Body of pancreas (tissue), 4 donors: ENCODE measurements at regions not wholly inside any gene's neighbourhood (a gene's known extent, or its start where the extent isn't known, plus 50 kb on each side); places are given as distances from the start of the nearest gene placed in this dataset.
A peak's percentile ranks its signal among the peaks of the same experiment; 100 is the strongest.

Experiments used
- ATAC-seq: fragments of 150-250 bp; one replicate; pipeline ENCODE4 v1.9.1; 2016
- DNase-seq, 4 donors: peaks; one replicate each; pipeline ENCODE4 v3.0.0-alpha.2; 2019
- H3K27ac ChIP-seq, 4 donors: fragments of 200-600 bp; sonication (generic); 1 replicate in 3 of 4; 2 replicates in 1 of 4; pipeline versions ENCODE4 v1.5.1 to v1.6.1; 2016 to 2019; ENCODE audit warnings: mild to moderate bottlenecking in 1 of 4, mixed read lengths in 1 of 4, moderate library complexity in 1 of 4
- H3K27me3 ChIP-seq, 2 donors: fragments of 200-600 bp; sonication (generic); one replicate each; pipeline ENCODE4 v1.6.0; 2016; ENCODE audit warnings: mild to moderate bottlenecking in 1 of 2
- H3K36me3 ChIP-seq, 2 donors: fragments of 200-600 bp; sonication (generic); replicated peaks in 1 of 2; 2 replicates each; pipeline ENCODE4 v1.5.1; 2016; ENCODE audit warnings: low read depth in 2 of 2; ENCODE audit not compliant: insufficient read depth in 1 of 2
- H3K4me1 ChIP-seq: fragments of 200-600 bp; sonication (generic); one replicate; pipeline ENCODE4 v1.6.0; 2016
- H3K4me3 ChIP-seq, 2 donors: fragments of 200-600 bp; sonication (generic); 1 replicate in 1 of 2; 2 replicates in 1 of 2; pipeline ENCODE4 v1.5.1; 2016 to 2019
- H3K9me3 ChIP-seq, 3 donors: fragments of 200-600 bp; sonication (generic); 1 replicate in 2 of 3; 2 replicates in 1 of 3; pipeline ENCODE4 v1.5.1; 2016
- CTCF ChIP-seq, 7 experiments: fragments of 450-650 bp in 4 of 7; fragments of 200-600 bp in 3 of 7; sonication (generic) in 3 of 7; IDR thresholded peaks; one replicate each; pipeline ENCODE4 v1.5.1; 2016 to 2019; ENCODE audit warnings: antibody characterized with exemption in 7 of 7
- POLR2A ChIP-seq, 3 donors: fragments of 450-650 bp; IDR thresholded peaks; one replicate each; pipeline ENCODE4 v1.6.1; 2016; ENCODE audit warnings: antibody characterized with exemption in 3 of 3, mild to moderate bottlenecking in 2 of 3
- WGBS, 2 donors: methylation state at CpG; one replicate each; pipeline ENCODE4 v1.1.5; 2017; 5-methylcytosine and 5-hydroxymethylcytosine counted together
- intact Hi-C: fragments of 100-400 bp; cut with DNase I; formaldehyde crosslinking; loops from one replicate; pipeline ENCODE4 v1.15.1; 2023

GRCh38 chrY:7877458-7877857 lies 965.9 kb upstream of the AMELY start:
- Histone ChIP-seq H3K36me3 (no peaks in the 10 kb centered on the region), H3K4me1 (no peaks in the 10 kb centered on the region), H3K27ac (no peak overlapping the region), H3K27me3 (no peaks in the 10 kb centered on the region), H3K4me3 (no peak overlapping the region), H3K9me3 (no peaks in the 10 kb centered on the region)
- DNase-seq (no peak), ATAC-seq (no peak)
- TF ChIP-seq CTCF (IDR thresholded peaks at IDR 0.05) (no peak), POLR2A (IDR thresholded peaks at IDR 0.05) (no peak)
- WGBS, 2 donors: 89 to 100% methylated on average over 1 to 2 of the region's 2 CpGs
- intact Hi-C loops: no loop called here

DNA sequence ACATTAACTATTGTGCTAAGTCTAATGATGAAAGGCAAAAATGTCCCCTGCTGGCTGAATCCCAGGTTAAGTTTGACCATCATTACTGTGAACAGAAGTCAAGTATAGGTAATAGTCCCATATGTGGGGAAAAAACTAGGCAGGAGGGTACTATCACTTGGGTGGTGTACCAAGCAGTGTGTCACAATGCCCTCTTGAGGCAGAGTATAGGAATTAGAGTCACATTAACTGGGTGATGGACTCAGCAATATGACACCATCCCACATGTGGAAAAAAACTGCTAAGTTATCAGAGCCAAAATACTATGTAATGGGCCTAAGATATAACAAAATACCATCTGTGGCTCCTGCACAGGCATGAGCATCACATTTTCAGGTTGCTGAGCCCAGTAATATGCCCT lies 962.5 kb upstream of the AMELY start:
- Histone ChIP-seq H3K4me1 (no peaks in the 10 kb centered on the region), H3K27me3 (no peaks in the 10 kb centered on the region), H3K27ac (no peak overlapping the region), H3K9me3 (no peaks in the 10 kb centered on the region), H3K4me3 (no peak overlapping the region), H3K36me3 (no peaks in the 10 kb centered on the region)
- ATAC-seq (no peak), DNase-seq (no peak)
- peak in 3 of 7 experiments; percentile 20 to 30 (median 27) for TF ChIP-seq CTCF (IDR thresholded peaks at IDR 0.05)
- no peak for TF ChIP-seq POLR2A (IDR thresholded peaks at IDR 0.05)
- intact Hi-C loops: no loop called here

GRCh38 chrY:7871304-7871932 lies 959.9 kb upstream of the AMELY start:
- WGBS, 2 donors: 60 to 82% methylated on average over 3 of the region's 3 CpGs
- no peaks in the 10 kb centered on the region for H3K36me3 ChIP-seq
- no peak overlapping the region for H3K4me3 ChIP-seq
- no peak overlapping the region for H3K27ac ChIP-seq
- no peak for TF ChIP-seq CTCF (IDR thresholded peaks at IDR 0.05)
- no peak for TF ChIP-seq POLR2A (IDR thresholded peaks at IDR 0.05)
- no peaks in the 10 kb centered on the region for H3K27me3 ChIP-seq
- H3K4me1 ChIP-seq: no peaks in the 10 kb centered on the region
- DNase-seq (no peak), ATAC-seq (no peak)
- H3K9me3 ChIP-seq: no peaks in the 10 kb centered on the region
- intact Hi-C loops: no loop called here

GRCh38 chrY:7866976-7867375 lies 955.4 kb upstream of the AMELY start:
- 48 to 50% methylated on average over 2 of the region's 2 CpGs for WGBS, 2 donors

More at GRCh38 chrY:7866976-7867375, 955.4 kb upstream of the AMELY start:
- intact Hi-C loops: no loop called here
- no peak for DNase-seq
- ATAC-seq: no peak
- H3K27me3 ChIP-seq: no peaks in the 10 kb centered on the region
- no peak overlapping the region for H3K27ac ChIP-seq
- H3K9me3 ChIP-seq: no peaks in the 10 kb centered on the region
- H3K4me3 ChIP-seq: no peak overlapping the region
- no peaks in the 10 kb centered on the region for H3K4me1 ChIP-seq
- H3K36me3 ChIP-seq: no peaks in the 10 kb centered on the region
- no peak for TF ChIP-seq POLR2A (IDR thresholded peaks at IDR 0.05)
- no peak for TF ChIP-seq CTCF (IDR thresholded peaks at IDR 0.05)
